ENCODE measurements at regions not wholly inside any gene's neighbourhood (a gene's known extent, or its start where the extent isn't known, plus 50 kb on each side); places are given as distances from the start of the nearest gene placed in this dataset.

GRCh38 chrY:19856474-19857135 is 112.1 kb upstream of the KDM5D start:
- TF ChIP-seq CTCF (IDR thresholded peaks at IDR 0.05; ENCODE audit: borderline replicate concordance): no peak

GRCh38 chrY:19842972-19843371 is 98.4 kb upstream of the KDM5D start:
- peaks cover 17% of the 10 kb centered on the region for H3K9me3 ChIP-seq (replicated peaks)

More at GRCh38 chrY:19856474-19857135, 112.1 kb upstream of the KDM5D start:
- no peaks in the 10 kb centered on the region for H3K9me3 ChIP-seq (replicated peaks)
- no peak for DNase-seq
- H3K4me1 ChIP-seq: no peaks in the 10 kb centered on the region
- H3K27me3 ChIP-seq (ENCODE audit: low read depth): no peaks in the 10 kb centered on the region
- no peak overlapping the region for H3K27ac ChIP-seq (replicated peaks)
- intact Hi-C loops (cut with micrococcal nuclease): no loop called here
- no peak overlapping the region for H3K4me3 ChIP-seq
- H3K36me3 ChIP-seq: no peaks in the 10 kb centered on the region

DNA sequence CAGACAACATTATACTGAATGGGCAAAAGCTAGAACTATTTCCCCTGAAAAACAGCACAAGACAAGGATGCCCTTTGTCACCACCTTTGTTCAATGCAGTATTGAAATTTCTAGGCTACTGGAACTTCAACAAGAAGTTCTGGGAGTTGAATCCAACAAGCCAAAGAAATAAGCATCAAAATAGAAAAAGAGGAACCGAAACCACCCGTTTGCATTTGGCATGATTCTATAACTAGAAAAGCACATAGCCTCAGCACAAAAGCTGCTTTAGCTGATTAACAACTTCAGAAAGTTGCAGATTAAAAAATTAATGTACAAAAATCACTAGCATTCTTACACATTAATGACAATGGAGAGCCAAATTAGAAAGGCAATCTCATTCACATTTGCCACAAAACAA is 79.6 kb upstream of the KDM5D start:
- no peak for DNase-seq
- no peak for TF ChIP-seq CTCF (IDR thresholded peaks at IDR 0.05; ENCODE audit: borderline replicate concordance)
- Histone ChIP-seq H3K4me1 (no peaks in the 10 kb centered on the region), H3K36me3 (no peaks in the 10 kb centered on the region), H3K9me3 (replicated peaks) (no peaks in the 10 kb centered on the region), H3K27me3 (ENCODE audit: low read depth) (no peaks in the 10 kb centered on the region), H3K27ac (replicated peaks) (no peak overlapping the region), H3K4me3 (no peak overlapping the region)
- intact Hi-C loops (cut with micrococcal nuclease): no loop called here

More at GRCh38 chrY:19842972-19843371, 98.4 kb upstream of the KDM5D start:
- no peak for DNase-seq
- no peak for TF ChIP-seq CTCF (IDR thresholded peaks at IDR 0.05; ENCODE audit: borderline replicate concordance)
- intact Hi-C loops (cut with micrococcal nuclease): no loop called here
- Histone ChIP-seq H3K36me3 (no peaks in the 10 kb centered on the region), H3K4me3 (no peak overlapping the region), H3K27me3 (ENCODE audit: low read depth) (no peaks in the 10 kb centered on the region), H3K27ac (replicated peaks) (no peak overlapping the region), H3K4me1 (no peaks in the 10 kb centered on the region)

DNA sequence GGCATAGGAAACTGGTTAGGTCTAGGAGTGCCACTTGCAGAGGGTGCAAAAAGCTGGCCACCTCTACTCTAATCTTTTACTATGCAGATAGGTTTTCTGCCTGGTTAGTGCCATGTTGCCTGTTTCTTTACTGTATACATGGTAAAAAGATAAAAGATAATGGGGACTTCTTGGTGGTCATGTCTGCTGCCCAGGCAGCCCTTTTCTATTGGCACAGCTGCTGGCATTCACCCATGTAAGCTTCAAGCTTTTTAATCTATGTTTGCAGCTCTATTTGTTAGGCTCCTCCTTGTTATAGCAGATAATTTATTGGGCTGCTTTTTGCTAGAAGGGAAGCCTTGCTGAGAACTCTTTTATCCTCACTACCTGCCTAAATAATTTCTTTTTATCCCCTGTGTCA is 74.0 kb upstream of the KDM5D start:
- Histone ChIP-seq H3K36me3 (no peaks in the 10 kb centered on the region), H3K4me3 (no peak overlapping the region), H3K27me3 (ENCODE audit: low read depth) (no peaks in the 10 kb centered on the region), H3K9me3 (replicated peaks) (no peaks in the 10 kb centered on the region), H3K4me1 (no peaks in the 10 kb centered on the region), H3K27ac (replicated peaks) (no peak overlapping the region)
- intact Hi-C loops (cut with micrococcal nuclease): no loop called here
- no peak for DNase-seq
- TF ChIP-seq CTCF (IDR thresholded peaks at IDR 0.05; ENCODE audit: borderline replicate concordance): no peak

DNA sequence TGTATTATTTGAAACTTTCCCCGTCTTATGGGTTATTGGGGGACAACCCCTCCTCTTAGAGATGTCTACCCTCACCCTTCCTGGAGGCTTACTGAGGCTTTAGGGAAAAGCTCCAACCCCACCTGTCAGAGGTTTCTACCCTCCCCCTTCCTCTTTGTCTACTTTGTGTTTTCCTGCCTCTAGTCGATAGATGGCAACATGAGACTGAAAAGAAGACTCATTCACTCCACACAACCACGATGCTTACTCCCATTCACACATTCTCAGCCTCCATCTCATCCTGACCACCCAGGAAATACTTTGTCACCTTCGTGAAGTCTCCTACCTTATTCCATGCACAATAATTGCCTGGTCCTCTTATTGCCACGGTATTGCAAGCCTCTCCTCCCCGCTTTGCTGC is 72.4 kb upstream of the KDM5D start:
- no peak overlapping the region for H3K27ac ChIP-seq (replicated peaks)
- intact Hi-C loops (cut with micrococcal nuclease): no loop called here

More for the DNA sequence above, 72.4 kb upstream of the KDM5D start:
- peak; percentile 20 for TF ChIP-seq CTCF (IDR thresholded peaks at IDR 0.05; ENCODE audit: borderline replicate concordance)
- Histone ChIP-seq H3K4me3 (no peak overlapping the region), H3K27me3 (ENCODE audit: low read depth) (no peaks in the 10 kb centered on the region), H3K9me3 (replicated peaks) (no peaks in the 10 kb centered on the region), H3K36me3 (no peaks in the 10 kb centered on the region), H3K4me1 (no peaks in the 10 kb centered on the region)
- no peak for DNase-seq
